Vagina (tissue), 2 donors: ENCODE measurements at regions not wholly inside any gene's neighbourhood (a gene's known extent, or its start where the extent isn't known, plus 50 kb on each side); places are given as distances from the start of the nearest gene placed in this dataset.
"Not testable (repeated sequence)": the region's sequence is repeated elsewhere in the genome, so short reads cannot be mapped to it uniquely, and the experiment has no call there.

Experiments used
- CTCF ChIP-seq, 3 experiments: fragments of 450-650 bp in 2 of 3; fragments of 200-600 bp in 1 of 3; sonication (generic) in 1 of 3; IDR thresholded peaks; one replicate each; pipeline ENCODE4 v1.5.1; 2017 to 2019; ENCODE audit warnings: antibody characterized with exemption in 3 of 3, mild to moderate bottlenecking in 2 of 3, moderate library complexity in 2 of 3
- POLR2A ChIP-seq, 2 donors: fragments of 450-650 bp; IDR thresholded peaks; one replicate each; pipeline ENCODE4 v1.6.1; 2017; ENCODE audit warnings: antibody characterized with exemption in 2 of 2, mild to moderate bottlenecking in 2 of 2, moderate library complexity in 2 of 2

- TF ChIP-seq POLR2A, CTCF (IDR thresholded peaks at IDR 0.05): not testable (repeated sequence)
These were observed 1175.7 kb downstream of the PCDH19 start for GRCh38 chrX:99234384-99234783.
